ENCODE measurements at regions not wholly inside any gene's neighbourhood (a gene's known extent, or its start where the extent isn't known, plus 50 kb on each side); places are given as distances from the start of the nearest gene placed in this dataset.
"Not testable (repeated sequence)": the region's sequence is repeated elsewhere in the genome, so short reads cannot be mapped to it uniquely, and the experiment has no call there.

GRCh38 chr9:27808864-27809263 lies 235.6 kb upstream of the C9orf72 start:
- Histone ChIP-seq H3K27me3 (no peaks in the 10 kb centered on the region), H3K9me3 (no peaks in the 10 kb centered on the region), H3K36me3 (no peaks in the 10 kb centered on the region), H3K27ac (no peak overlapping the region), H3K4me1 (ENCODE audit: insufficient read depth) (no peaks in the 10 kb centered on the region), H3K4me3 (no peak overlapping the region)
- intact Hi-C loops (cut with DNase I) = no loop called here
- DNase-seq = no peak
- TF ChIP-seq, protein P1, sequence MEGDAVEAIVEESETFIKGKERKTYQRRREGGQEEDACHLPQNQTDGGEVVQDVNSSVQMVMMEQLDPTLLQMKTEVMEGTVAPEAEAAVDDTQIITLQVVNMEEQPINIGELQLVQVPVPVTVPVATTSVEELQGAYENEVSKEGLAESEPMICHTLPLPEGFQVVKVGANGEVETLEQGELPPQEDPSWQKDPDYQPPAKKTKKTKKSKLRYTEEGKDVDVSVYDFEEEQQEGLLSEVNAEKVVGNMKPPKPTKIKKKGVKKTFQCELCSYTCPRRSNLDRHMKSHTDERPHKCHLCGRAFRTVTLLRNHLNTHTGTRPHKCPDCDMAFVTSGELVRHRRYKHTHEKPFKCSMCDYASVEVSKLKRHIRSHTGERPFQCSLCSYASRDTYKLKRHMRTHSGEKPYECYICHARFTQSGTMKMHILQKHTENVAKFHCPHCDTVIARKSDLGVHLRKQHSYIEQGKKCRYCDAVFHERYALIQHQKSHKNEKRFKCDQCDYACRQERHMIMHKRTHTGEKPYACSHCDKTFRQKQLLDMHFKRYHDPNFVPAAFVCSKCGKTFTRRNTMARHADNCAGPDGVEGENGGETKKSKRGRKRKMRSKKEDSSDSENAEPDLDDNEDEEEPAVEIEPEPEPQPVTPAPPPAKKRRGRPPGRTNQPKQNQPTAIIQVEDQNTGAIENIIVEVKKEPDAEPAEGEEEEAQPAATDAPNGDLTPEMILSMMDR (IDR thresholded peaks at IDR 0.05) = no peak
- TF ChIP-seq POLR2A (IDR thresholded peaks at IDR 0.05) (no peak), EP300 (IDR thresholded peaks at IDR 0.05) (no peak)
- 72 to 82% (median 77%) methylated on average over 4 of the region's 4 CpGs for WGBS, 3 donors

GRCh38 chr9:27817747-27818146 lies 244.5 kb upstream of the C9orf72 start:
- no peaks in the 10 kb centered on the region for H3K36me3 ChIP-seq
- intact Hi-C loops (cut with DNase I) = no loop called here
- WGBS, 3 donors = 79 to 85% (median 81%) methylated on average over 3 of the region's 3 CpGs
- H3K27me3 ChIP-seq = no peaks in the 10 kb centered on the region
- TF ChIP-seq, protein P1 (IDR thresholded peaks at IDR 0.05) = no peak
- TF ChIP-seq POLR2A (IDR thresholded peaks at IDR 0.05) = no peak
- TF ChIP-seq EP300 (IDR thresholded peaks at IDR 0.05) = no peak
- no peaks in the 10 kb centered on the region for H3K9me3 ChIP-seq
- no peak for DNase-seq
- no peaks in the 10 kb centered on the region for H3K4me1 ChIP-seq (ENCODE audit: insufficient read depth)
- no peak overlapping the region for H3K27ac ChIP-seq
- no peak overlapping the region for H3K4me3 ChIP-seq

DNA sequence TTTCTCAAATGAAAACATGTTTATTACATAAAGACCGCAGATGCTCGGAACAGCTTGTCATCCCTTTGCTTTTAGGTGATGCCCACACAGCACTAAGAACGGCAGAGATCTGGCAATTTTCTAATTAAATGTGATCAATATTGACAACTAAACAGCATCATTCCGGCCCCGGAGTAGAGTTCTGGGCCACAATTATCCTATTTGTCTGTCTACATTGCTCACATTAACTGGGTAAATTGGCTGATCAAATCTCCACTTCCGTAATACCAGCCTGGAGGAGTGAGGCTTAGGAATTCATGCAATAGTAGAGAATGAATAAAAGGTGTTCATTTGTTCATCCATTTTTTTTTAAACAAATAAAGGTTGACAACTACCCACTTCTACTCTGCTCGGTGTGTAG lies 245.1 kb upstream of the C9orf72 start:
- Histone ChIP-seq H3K36me3 (no peaks in the 10 kb centered on the region), H3K27ac (no peak overlapping the region), H3K27me3 (no peaks in the 10 kb centered on the region), H3K9me3 (no peaks in the 10 kb centered on the region), H3K4me1 (ENCODE audit: insufficient read depth) (no peaks in the 10 kb centered on the region), H3K4me3 (no peak overlapping the region)
- WGBS, 3 donors = 87 to 93% (median 88%) methylated on average over 7 of the region's 7 CpGs
- intact Hi-C loops (cut with DNase I) = no loop called here
- no peak for DNase-seq
- TF ChIP-seq, protein P1 (IDR thresholded peaks at IDR 0.05) = no peak
- no peak for TF ChIP-seq POLR2A (IDR thresholded peaks at IDR 0.05)

- H3K4me3 ChIP-seq = no peak overlapping the region
- intact Hi-C loops (cut with DNase I) = no loop called here
- 76 to 85% (median 80%) methylated on average over 4 of the region's 4 CpGs for WGBS, 3 donors
- H3K9me3 ChIP-seq = no peaks in the 10 kb centered on the region
- no peaks in the 10 kb centered on the region for H3K27me3 ChIP-seq
- no peak for DNase-seq
- no peaks in the 10 kb centered on the region for H3K4me1 ChIP-seq (ENCODE audit: insufficient read depth)
- TF ChIP-seq EP300 (IDR thresholded peaks at IDR 0.05) (no peak), POLR2A (IDR thresholded peaks at IDR 0.05) (no peak)
- TF ChIP-seq, protein P1 (IDR thresholded peaks at IDR 0.05) = no peak
- H3K36me3 ChIP-seq = no peaks in the 10 kb centered on the region
- no peak overlapping the region for H3K27ac ChIP-seq
Observed at GRCh38 chr9:27828908-27829307, 255.6 kb upstream of the C9orf72 start.

DNA sequence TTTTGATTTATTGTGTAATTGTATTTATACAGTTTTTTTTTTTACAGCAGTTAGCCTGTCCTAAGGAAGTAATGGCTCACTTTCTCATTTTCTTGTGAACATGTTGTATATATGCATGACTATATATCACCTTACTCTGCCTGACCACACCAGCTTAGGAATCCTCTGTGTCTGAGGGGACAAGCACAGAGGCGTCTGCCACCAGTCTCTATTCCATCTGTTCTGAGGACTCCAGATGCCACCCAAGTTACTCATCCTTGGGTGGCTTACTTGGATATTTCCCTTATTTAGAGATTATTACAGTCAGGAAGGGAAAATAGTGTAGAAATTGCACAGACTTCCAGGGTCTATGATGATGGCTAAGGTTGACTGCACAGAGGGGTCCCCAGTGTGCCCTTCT lies 256.3 kb upstream of the C9orf72 start:
- no peaks in the 10 kb centered on the region for H3K4me1 ChIP-seq (ENCODE audit: insufficient read depth)
- H3K27me3 ChIP-seq = no peaks in the 10 kb centered on the region
- TF ChIP-seq, protein P1 (IDR thresholded peaks at IDR 0.05) = no peak
- no peak for TF ChIP-seq EP300 (IDR thresholded peaks at IDR 0.05)
- no peak for TF ChIP-seq POLR2A (IDR thresholded peaks at IDR 0.05)
- WGBS, 3 donors = 69 to 78% (median 73%) methylated on average over 1 of the region's 1 CpG
- intact Hi-C loops (cut with DNase I) = no loop called here
- no peaks in the 10 kb centered on the region for H3K36me3 ChIP-seq
- no peak overlapping the region for H3K4me3 ChIP-seq
- no peaks in the 10 kb centered on the region for H3K9me3 ChIP-seq
- no peak overlapping the region for H3K27ac ChIP-seq
- no peak for DNase-seq

GRCh38 chr9:27832108-27832507 lies 258.8 kb upstream of the C9orf72 start:
- H3K4me1 ChIP-seq (ENCODE audit: insufficient read depth); H3K4me3 ChIP-seq; H3K9me3 ChIP-seq; intact Hi-C loops (cut with DNase I); H3K36me3 ChIP-seq; DNase-seq; H3K27me3 ChIP-seq; H3K27ac ChIP-seq: not testable (repeated sequence)
- 85 to 87% (median 86%) methylated on average over 3 of the region's 3 CpGs for WGBS, 3 donors

All from ovary (tissue), 7 donors.